ENCODE measurements at regions not wholly inside any gene's neighbourhood (a gene's known extent, or its start where the extent isn't known, plus 50 kb on each side); places are given as distances from the start of the nearest gene placed in this dataset.

GRCh38 chr11:69229511-69229910 is 64.4 kb upstream of the MYEOV start:
- Histone ChIP-seq H3K9me3 (no peaks in the 10 kb centered on the region), H3K27ac (no peak overlapping the region), H3K36me3 (replicated peaks in 1 of 2; ENCODE audit: insufficient read depth in 1 of 2, low read depth in 2 of 2) (no peaks in the 10 kb centered on the region), H3K4me3 (no peak overlapping the region), H3K4me1 (no peaks in the 10 kb centered on the region), H3K27me3 (no peaks in the 10 kb centered on the region)
- intact Hi-C loops (cut with DNase I) = no loop called here
- DNase-seq (peak in 1 of 4 donors; percentile 6), ATAC-seq (no peak)
- no peak for TF ChIP-seq POLR2A (IDR thresholded peaks at IDR 0.05)
- TF ChIP-seq CTCF (IDR thresholded peaks at IDR 0.05) = no peak
- 74% methylated on average over 4 of the region's 4 CpGs; no CpG with 5 or more reads in 1 of the 2 donors for WGBS, 2 donors

GRCh38 chr11:69230856-69231425 is 63.0 kb upstream of the MYEOV start:
- intact Hi-C loops (cut with DNase I) = no loop called here
- no peak overlapping the region for H3K4me3 ChIP-seq
- ATAC-seq (no peak), DNase-seq (peak in 1 of 4 donors; percentile 5)
- no peak overlapping the region for H3K27ac ChIP-seq
- no peaks in the 10 kb centered on the region for H3K27me3 ChIP-seq
- no peaks in the 10 kb centered on the region for H3K4me1 ChIP-seq
- no peaks in the 10 kb centered on the region for H3K9me3 ChIP-seq
- TF ChIP-seq POLR2A (IDR thresholded peaks at IDR 0.05) (no peak), CTCF (IDR thresholded peaks at IDR 0.05) (no peak)
- H3K36me3 ChIP-seq (replicated peaks in 1 of 2; ENCODE audit: insufficient read depth in 1 of 2, low read depth in 2 of 2) = no peaks in the 10 kb centered on the region
- WGBS, 2 donors = 68 to 76% methylated on average over 9 of the region's 9 CpGs

GRCh38 chr11:69231466-69232018 is 62.4 kb upstream of the MYEOV start:
- no peaks in the 10 kb centered on the region for H3K36me3 ChIP-seq (replicated peaks in 1 of 2; ENCODE audit: insufficient read depth in 1 of 2, low read depth in 2 of 2)
- no peak for DNase-seq
- no peak overlapping the region for H3K4me3 ChIP-seq
- intact Hi-C loops (cut with DNase I) = no loop called here
- H3K4me1 ChIP-seq = no peaks in the 10 kb centered on the region
- TF ChIP-seq POLR2A (IDR thresholded peaks at IDR 0.05) = no peak
- TF ChIP-seq CTCF (IDR thresholded peaks at IDR 0.05) = no peak
- no peak overlapping the region for H3K27ac ChIP-seq
- H3K9me3 ChIP-seq = no peaks in the 10 kb centered on the region
- WGBS, 2 donors = 70 to 90% methylated on average over 9 of the region's 9 CpGs
- H3K27me3 ChIP-seq = no peaks in the 10 kb centered on the region
- ATAC-seq = no peak

GRCh38 chr11:69232821-69233743 is 60.9 kb upstream of the MYEOV start:
- intact Hi-C loops (cut with DNase I) = no loop called here
- Histone ChIP-seq H3K4me3 (no peak overlapping the region), H3K9me3 (no peaks in the 10 kb centered on the region), H3K27me3 (no peaks in the 10 kb centered on the region), H3K36me3 (replicated peaks in 1 of 2; ENCODE audit: insufficient read depth in 1 of 2, low read depth in 2 of 2) (no peaks in the 10 kb centered on the region), H3K27ac (no peak overlapping the region), H3K4me1 (no peaks in the 10 kb centered on the region)
- 90 to 92% methylated on average over 16 to 19 of the region's 19 CpGs for WGBS, 2 donors
- DNase-seq = peak in 2 of 4 donors; percentile 0 to 2
- TF ChIP-seq CTCF (IDR thresholded peaks at IDR 0.05) = no peak
- no peak for TF ChIP-seq POLR2A (IDR thresholded peaks at IDR 0.05)
- ATAC-seq = no peak

Measured in body of pancreas (tissue), 4 donors.